Epithelial cell of prostate (primary cell): ENCODE measurements at regions not wholly inside any gene's neighbourhood (a gene's known extent, or its start where the extent isn't known, plus 50 kb on each side); places are given as distances from the start of the nearest gene placed in this dataset.

Source experiments
- DNase-seq: peaks from one replicate; pipeline ENCODE4 v3.0.0-alpha.2; 2011; ENCODE audit warnings: low read depth, low spot score
- H3K27ac ChIP-seq: fragments of 450-650 bp; 2 replicates; pipeline ENCODE4 v1.5.1; 2017; ENCODE audit warnings: mild to moderate bottlenecking

GRCh38 chr2:19536136-19536535 lies 177.7 kb upstream of the OSR1 start:
- peak; percentile 20 for DNase-seq

DNA sequence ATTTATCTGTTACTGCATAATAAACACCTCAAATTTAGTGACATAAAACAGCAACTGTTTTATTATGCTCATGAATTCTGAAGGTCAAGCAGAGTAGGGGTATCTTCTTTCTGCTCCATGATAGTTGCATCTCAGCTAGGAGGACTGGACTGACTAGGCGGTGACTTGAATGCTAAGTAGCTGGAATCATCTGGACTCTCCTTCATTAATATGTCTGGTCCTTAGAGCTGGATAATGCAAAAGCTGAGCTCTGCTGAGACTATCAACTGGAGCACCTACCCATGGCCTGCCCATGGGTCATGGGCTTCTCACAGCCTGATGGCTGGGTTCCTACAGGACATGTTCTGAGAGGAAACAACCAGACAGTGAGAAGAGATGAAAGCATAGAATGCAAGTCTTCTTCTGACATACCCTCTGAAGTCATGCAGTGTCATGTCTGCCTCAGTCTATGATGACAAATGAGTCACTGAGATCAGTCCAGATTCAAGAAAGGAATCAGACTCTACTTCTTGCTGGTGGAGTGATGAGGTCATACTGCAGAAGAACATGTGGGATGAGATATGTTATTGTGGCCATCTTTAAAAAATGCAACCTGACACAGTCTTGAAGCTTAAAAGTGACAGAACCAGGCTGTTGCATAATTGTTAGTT lies 174.2 kb upstream of the OSR1 start:
- H3K27ac ChIP-seq: peak overlapping the region; percentile 12
- peak; percentile 37 for DNase-seq

More at GRCh38 chr2:19536136-19536535, 177.7 kb upstream of the OSR1 start:
- peak overlapping the region; percentile 98 for H3K27ac ChIP-seq

GRCh38 chr2:19529677-19530076 lies 171.3 kb upstream of the OSR1 start:
- H3K27ac ChIP-seq: no peak overlapping the region
- DNase-seq: no peak

- no peak for DNase-seq
- H3K27ac ChIP-seq: no peak overlapping the region
Observed at GRCh38 chr2:19527771-19528170, 169.3 kb upstream of the OSR1 start.

GRCh38 chr2:19525313-19525712 lies 166.9 kb upstream of the OSR1 start:
- H3K27ac ChIP-seq: no peak overlapping the region
- no peak for DNase-seq

DNA sequence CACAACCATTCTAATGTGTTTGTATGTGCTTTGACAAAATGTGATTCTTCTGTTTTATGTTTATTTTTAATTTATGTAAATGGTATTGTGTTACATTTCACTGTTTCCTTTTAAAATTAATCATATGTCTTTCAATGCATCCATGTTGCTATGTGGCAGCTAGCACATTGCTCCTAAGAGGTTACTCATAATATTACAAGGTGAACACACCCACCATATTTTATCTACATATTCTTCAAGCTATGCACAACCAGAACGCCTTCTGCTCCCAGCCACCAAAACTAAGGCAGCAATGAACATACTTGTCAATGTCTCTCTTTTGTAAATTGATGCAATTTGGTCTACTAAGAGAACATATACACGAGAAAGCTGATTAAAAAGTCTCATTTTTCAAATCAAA lies 160.6 kb upstream of the OSR1 start:
- no peak for DNase-seq
- H3K27ac ChIP-seq: no peak overlapping the region

DNA sequence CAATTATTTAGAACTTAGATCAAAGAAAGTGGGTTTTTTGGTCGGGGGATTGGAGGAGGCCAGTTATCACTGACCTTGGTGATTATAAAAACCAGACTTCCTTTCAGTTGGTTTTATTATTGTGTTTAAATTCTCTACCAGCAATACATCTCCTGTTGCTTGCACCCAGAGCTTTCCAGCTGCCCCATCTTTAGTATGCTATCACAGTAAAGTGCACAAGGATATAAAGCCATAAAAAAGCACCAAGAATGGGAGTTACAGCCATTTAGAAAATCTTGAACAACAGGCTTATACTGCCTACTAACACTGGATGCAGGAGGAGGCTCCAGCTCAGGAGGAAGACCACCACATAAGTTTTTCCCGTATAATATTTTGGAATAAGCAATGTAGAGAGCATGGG lies 148.7 kb upstream of the OSR1 start:
- no peak overlapping the region for H3K27ac ChIP-seq
- no peak for DNase-seq

DNA sequence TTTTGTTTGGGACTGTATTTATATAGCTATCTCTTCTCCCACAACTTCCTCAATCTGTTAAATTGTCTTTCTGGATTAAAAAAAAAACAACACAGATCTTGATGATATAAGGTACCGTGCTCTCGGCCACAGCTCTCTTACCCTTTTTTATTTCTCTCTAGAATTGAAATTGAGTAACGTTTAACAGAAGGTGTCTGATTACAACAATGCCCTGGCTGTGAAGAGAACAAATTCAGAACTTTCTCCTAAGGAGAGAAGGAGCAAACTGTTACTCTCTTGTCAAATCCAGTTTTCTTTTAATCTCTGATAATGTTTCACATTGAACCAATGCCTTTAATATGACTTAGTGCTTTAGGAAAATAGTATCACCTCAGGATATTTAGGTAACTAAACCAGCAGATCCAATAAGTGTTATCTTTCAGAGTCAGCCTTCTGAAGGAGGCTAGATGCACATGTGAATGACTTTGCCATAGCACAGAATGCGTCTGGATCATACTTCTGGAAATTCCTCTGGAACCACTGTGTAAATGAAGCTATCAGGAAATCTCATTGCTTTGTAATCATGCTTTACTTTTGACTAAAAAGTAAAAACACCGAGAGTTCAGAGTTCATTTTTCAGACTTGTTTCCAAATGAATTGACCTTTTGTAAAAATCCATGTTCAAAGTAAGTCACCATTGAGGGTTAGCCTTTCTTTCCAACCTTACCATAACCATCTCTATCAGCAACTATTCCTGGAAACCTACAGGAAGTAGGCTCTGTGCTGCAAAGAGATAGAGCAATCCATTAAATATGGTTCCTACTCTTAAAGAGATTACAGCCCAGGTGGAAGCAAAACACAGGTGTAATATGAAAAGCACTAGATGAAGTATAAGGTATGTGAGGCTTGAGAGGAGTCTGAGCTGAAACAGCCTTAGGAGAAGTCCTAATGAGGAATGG lies 147.0 kb upstream of the OSR1 start:
- DNase-seq: no peak
- H3K27ac ChIP-seq: peak overlapping the region; percentile 0

DNA sequence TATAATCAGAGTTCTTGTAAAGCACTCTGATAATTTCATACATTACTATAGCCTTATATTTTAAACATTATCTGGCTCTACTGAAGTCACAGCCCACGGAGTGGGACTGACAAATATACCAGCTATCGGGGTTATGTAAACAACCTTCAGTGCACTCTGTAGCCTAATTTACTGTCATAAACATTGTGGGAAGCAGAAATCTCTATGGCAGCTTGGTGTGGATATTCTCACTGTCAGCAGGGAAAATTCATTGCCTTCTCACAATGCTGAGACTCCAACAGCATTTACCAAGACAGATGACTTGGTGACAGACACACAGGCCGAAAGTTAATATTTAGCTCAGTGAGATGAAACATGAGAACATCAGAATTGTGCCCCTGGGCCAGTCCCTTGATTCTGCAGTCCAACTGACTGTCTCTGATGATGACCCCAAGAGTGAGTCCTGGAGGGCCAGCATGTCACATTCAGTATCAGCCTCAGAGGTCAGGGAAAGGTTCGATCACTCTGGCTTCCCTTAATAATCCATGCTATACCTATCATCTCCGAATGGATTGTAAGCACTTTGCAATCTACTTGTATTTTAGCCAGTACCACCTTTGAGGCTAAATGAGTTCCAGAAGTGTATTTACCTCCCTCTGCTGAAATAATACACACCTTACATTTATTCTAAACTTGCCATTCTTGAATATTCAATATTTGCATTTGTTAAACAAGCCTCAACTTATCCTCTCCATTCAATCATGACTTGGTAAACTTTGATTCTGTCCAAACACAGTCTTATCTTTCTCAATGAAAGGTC lies 146.2 kb upstream of the OSR1 start:
- peak overlapping the region; percentile 0 for H3K27ac ChIP-seq
- no peak for DNase-seq

DNA sequence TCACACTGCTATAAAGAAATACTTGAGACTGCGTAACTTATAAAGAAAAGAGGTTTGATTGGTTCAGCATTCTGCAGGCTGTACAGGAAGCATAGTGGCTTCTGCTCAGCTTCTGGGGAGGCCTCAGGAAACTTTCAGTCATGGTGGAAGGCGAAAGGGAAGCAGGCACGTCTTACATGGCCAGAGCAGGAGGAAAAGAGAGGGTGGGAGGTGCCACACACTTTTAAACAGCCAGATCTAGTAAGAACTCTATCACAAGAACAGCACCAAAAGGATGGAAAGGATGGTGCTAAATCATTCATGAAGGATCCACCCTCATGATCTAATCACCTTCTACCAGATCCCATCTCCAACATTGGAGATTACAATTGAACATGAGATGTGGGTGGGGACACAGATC lies 145.5 kb upstream of the OSR1 start:
- H3K27ac ChIP-seq: no peak overlapping the region
- DNase-seq: no peak

GRCh38 chr2:19503406-19503805 lies 145.0 kb upstream of the OSR1 start:
- H3K27ac ChIP-seq: no peak overlapping the region
- DNase-seq: no peak

- no peak for DNase-seq
- H3K27ac ChIP-seq: no peak overlapping the region
Observed at GRCh38 chr2:19500126-19500525, 141.7 kb upstream of the OSR1 start.

GRCh38 chr2:19496646-19497045 lies 138.2 kb upstream of the OSR1 start:
- H3K27ac ChIP-seq: no peak overlapping the region
- no peak for DNase-seq

- DNase-seq: no peak
- H3K27ac ChIP-seq: no peak overlapping the region
Observed at GRCh38 chr2:19494241-19494640, 135.8 kb upstream of the OSR1 start.

DNA sequence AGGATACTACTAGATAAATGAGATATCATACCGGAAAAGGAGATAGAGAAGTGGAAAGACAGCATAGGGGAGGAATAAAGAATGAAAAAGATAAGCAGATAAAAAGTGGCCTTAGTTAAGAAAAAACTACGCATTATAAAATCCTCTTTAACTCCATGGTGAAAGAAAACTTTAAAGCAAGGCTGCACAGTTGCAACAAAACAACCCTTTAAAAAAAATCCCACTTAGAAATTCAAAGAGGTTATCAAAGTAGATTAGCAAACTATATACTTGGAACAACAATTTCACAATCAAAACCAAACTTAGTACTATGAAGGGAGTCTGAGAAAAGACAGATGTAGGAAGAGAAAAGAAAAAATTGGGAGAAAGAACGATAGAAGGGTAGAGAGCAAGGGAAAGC lies 133.4 kb upstream of the OSR1 start:
- DNase-seq: no peak

DNA sequence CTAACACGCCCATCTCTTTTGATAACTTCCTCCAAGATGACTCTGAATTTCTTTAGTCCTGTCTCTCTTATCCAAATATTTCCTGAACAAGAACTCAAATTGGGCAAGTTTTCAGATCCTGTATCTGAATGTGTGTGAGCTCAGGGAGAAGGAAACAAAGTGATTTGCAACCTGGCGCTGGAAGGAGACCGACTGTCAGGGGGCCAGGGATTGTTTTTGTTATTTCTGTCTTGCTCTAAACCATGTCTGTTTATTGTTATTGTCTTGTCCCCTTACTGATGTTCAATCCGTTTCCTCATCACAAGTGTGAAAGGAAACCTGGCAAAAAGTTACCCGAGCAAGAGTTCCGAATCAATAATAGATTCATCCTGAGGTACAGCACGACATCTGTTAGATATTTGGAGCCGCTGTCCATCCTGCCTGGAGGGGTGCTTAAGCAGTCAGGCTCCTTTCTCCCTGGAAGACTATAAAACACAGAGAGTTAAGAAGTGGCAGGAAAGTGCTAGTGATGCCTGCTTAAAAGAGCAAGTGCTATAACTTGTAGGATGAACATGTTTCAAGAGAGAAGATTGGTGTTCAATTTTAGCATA lies 132.5 kb upstream of the OSR1 start:
- DNase-seq: no peak

More for the DNA sequence above, 133.4 kb upstream of the OSR1 start:
- H3K27ac ChIP-seq: no peak overlapping the region

GRCh38 chr2:19488009-19488691 lies 129.7 kb upstream of the OSR1 start:
- H3K27ac ChIP-seq: peak overlapping the region; percentile 78
- peak; percentile 73 for DNase-seq

More for the DNA sequence above, 132.5 kb upstream of the OSR1 start:
- no peak overlapping the region for H3K27ac ChIP-seq

DNA sequence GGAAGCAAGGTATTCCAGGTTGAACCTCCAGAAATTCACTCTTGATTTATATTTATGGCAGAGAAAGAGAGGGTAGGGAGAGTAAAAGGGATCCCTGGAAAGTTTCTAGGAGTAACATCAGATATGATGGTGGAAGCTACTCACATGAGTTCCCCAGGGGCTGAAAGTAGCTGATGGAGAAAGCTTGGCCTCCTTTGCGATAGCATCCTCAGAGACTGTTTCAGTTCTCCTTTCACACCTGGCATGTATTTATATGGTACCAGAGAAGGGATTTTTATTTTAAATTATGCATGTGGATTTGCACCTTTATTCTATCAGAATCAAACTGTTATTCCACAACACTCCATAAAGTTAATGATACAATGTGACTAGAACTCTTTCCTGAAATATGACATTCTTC lies 126.3 kb upstream of the OSR1 start:
- no peak for DNase-seq

GRCh38 chr2:19480673-19481072 lies 122.2 kb upstream of the OSR1 start:
- DNase-seq: no peak
- H3K27ac ChIP-seq: no peak overlapping the region

More for the DNA sequence above, 126.3 kb upstream of the OSR1 start:
- H3K27ac ChIP-seq: no peak overlapping the region

- DNase-seq: no peak
- H3K27ac ChIP-seq: no peak overlapping the region
Observed at GRCh38 chr2:19479666-19480065, 121.2 kb upstream of the OSR1 start.
